SH-SY5Y (cell line): ENCODE measurements at regions not wholly inside any gene's neighbourhood (a gene's known extent, or its start where the extent isn't known, plus 50 kb on each side); places are given as distances from the start of the nearest gene placed in this dataset.

ENCODE experiments used
- GATA2 ChIP-seq: IDR thresholded peaks from 2 replicates; pipeline ENCODE4 v1.6.1; 2011; ENCODE audit warnings: mild to moderate bottlenecking, low read depth, low read length
- GATA3 ChIP-seq: IDR thresholded peaks from 2 replicates; pipeline ENCODE4 v1.6.1; 2011; ENCODE audit warnings: low read depth, mild to moderate bottlenecking, low read length, moderate library complexity

DNA sequence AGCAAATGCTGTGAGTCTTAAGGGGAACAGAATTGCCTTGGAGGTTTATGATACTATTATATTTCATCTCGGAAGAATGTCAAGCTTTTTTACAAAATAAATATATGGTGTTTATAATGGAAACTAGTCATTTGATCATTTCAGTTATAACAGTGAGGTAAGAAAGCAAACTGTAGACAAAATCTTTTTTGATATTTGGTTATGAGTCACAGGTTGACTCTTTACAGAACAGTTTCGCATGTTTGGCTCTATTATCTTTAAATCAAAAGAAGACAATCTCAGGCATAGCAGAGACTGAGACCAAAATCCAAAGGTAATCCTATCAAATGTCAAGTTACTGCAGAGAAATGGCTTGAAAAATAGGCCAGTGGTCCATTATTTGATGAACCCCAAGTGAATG, 490.9 kb upstream of the MDFIC2 start:
- TF ChIP-seq GATA2 (no peak), GATA3 (peak; percentile 13; the same call in 1 of the 2 replicates)
